GM21529 (cell line): ENCODE measurements at regions not wholly inside any gene's neighbourhood (a gene's known extent, or its start where the extent isn't known, plus 50 kb on each side); places are given as distances from the start of the nearest gene placed in this dataset.
A peak's percentile ranks its signal among the peaks of the same experiment; 100 is the strongest.
"Not testable (repeated sequence)": the region's sequence is repeated elsewhere in the genome, so short reads cannot be mapped to it uniquely, and the experiment has no call there.

Experiments
- ATAC-seq: cut with Tn5 transposase; IDR thresholded peaks from one replicate; pipeline ENCODE4 v1.9.1; 2021; ENCODE audit not compliant: unreplicated experiment

DNA sequence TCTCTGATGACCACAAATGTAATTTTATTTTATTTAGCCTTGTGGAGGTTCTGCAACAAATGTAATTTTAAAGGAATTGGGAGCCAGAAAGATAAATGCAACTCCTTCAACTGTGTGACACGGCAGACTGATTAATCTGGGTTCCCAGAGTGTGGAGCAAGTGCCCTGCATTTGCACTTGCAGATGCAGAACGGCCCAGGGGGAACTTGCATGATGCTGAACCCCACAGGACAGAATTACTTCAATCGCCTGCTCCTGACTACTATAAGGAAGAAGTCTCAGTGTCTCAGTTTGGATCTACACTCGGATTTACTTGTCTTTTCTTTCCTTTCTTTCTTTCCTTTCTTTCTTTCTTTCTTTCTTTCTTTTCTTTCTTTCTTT lies 107.2 kb upstream of the ACBD5 start:
- not testable (repeated sequence) for ATAC-seq

- ATAC-seq, result peak; percentile 64
These were observed 104.9 kb upstream of the ACBD5 start for GRCh38 chr10:27345455-27345920.

DNA sequence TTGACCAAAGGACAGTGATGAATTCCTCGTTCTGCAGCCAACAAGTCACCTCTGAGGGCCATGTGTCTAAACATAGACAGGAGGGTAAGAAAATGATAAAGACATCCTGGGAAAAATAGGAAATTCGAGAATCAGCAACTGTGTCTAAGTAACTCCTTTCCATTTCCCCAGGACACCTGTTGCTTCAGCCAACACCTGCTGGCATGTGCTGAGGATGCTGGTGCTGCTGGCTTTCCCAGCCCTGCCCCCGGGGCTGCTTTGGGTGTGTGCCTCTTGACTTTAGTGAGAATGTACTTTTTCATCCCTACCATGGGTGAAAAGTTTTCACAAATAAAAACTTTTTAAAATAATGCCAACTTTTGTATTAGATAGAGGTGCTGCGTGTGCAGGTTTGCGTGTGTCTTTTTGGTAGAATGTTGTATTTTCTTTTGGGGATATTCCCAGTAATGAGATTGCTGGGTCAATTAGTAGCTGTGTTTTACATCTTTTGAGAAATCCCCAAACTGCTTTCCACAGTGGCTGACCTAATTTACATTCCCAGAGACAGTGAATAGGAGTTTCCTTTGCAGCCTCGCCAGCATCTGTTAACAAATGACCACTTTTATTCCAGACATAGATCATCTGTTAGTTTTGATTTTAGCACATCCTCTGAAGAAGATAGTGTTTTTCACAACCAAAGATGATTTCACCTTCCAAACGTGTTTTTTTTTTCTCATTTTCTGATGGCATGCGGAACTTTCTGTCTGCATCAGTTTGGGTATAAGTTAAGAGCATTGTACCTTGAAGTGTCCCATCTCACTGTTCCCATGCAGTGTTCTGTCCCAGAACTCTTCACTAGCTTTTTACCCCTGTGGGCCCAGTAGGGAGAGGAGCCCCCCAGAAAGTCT lies 104.2 kb upstream of the ACBD5 start:
- peak; percentile 64 for ATAC-seq

DNA sequence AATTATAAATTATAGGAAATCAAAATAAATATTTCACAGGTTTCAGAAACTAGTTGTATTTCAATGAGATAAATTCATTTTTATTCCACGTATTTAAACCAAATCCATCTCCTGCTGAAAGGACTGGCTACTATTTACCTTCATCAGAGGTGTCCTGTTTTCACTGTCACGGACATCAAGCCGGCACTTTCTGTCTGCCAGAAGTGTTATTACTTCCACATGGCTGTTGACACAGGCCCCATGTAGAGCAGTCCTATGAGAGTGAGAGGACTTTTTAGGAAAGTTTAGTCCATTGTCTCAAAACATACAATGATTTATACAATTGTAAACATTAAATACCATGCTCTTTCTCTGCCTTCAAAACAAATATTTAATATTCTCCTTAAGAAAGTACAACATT lies 100.4 kb upstream of the ACBD5 start:
- no peak for ATAC-seq

GRCh38 chr10:27335246-27335645 lies 94.6 kb upstream of the ACBD5 start:
- not testable (repeated sequence) for ATAC-seq

- no peak for ATAC-seq
These were observed 89.5 kb upstream of the ACBD5 start for GRCh38 chr10:27330074-27330473.

GRCh38 chr10:27328946-27329345 lies 88.3 kb upstream of the ACBD5 start:
- no peak for ATAC-seq

- not testable (repeated sequence) for ATAC-seq
These were observed 86.2 kb upstream of the ACBD5 start for GRCh38 chr10:27326748-27327147.

DNA sequence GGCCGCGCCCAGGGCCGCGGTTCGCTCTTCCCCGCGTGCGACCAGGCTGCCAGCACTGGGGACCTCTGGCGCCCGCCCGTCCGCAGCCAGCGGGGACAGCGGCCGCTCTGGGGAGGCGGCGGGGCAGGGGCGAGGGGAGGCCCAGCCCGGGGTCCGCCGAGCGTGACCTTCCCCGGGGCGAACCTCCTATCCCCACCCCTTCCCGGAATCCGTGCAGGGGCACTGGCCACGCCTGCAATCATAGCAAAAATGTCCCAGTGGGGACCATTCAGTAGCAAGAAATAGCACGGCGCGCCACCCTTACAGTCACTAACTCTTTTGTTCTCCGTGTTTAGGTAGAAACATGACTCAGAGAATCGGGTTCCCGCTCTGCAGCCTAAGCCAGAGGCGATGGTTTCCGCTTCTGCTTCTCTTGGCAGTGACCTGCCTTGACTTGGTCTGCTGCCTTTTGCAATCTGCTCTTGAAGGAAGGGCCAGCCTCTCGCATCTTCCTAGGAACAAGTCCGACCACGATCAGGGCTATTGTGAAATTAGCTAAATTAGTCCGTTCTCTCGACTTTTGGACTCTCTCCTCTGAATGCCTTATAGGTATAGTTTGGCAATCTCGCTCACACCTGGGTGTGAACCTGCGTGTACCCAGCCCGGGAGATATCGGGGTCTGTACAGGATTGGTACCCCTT lies 79.3 kb upstream of the ACBD5 start:
- ATAC-seq, result peak; percentile 82

DNA sequence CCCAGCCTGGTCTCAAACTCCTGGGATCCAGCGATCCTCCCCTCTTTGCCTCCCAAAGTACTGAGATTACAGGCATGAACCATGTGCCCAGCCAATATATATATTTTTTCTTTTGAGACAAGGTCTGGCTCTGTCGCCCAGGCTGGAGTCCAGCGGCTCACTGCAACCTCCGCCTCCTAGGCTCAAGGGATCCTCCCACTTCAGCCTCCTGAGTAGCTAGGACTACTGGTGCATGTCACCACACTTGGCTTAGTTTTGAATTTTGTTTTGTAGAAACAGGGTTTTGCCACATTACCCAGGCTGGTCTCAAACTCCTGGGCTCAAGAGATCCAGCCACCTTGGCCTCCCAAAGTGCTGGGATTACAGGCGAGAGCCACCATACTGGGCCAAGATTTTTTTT lies 78.5 kb upstream of the ACBD5 start:
- not testable (repeated sequence) for ATAC-seq

DNA sequence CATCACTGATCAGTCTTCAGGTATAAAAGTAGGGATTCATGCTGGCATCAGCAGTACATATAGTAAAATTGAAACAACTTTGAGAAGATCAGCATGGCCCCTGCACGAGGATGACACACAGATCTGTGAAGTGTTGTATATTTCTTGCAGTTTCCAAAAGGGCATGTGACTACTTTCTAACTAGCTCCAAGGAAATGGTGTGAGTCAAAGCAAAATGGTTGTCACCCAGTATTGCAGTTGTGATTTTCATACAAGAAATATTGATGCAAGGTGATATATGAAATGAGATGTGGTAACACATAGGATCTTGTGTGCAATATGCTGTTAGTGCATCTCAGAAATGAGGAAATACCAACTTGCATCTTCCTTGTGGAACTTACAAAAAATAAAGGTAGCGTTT lies 74.5 kb upstream of the ACBD5 start:
- ATAC-seq, result not testable (repeated sequence)

- not testable (repeated sequence) for ATAC-seq
These were observed 73.0 kb upstream of the ACBD5 start for GRCh38 chr10:27313586-27313985.

DNA sequence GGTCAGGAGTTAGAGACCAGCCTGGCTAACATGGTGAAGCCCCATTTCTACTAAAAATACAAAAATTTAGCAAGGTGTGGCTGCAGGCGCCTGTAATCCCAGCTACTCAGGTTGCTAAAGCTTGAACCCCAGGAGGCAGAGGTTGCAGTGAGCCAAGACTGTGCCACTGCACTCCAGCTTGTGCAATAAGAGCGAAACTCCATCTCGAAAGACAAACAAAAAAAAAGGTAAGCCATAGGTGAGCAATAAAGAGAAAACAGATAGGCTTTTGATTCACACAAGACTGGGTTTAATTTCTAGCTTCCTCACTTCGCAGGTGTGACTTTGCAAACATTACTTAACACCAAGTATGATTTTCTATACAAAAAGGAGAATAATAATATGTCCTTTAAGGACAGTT lies 72.3 kb upstream of the ACBD5 start:
- ATAC-seq, result no peak

DNA sequence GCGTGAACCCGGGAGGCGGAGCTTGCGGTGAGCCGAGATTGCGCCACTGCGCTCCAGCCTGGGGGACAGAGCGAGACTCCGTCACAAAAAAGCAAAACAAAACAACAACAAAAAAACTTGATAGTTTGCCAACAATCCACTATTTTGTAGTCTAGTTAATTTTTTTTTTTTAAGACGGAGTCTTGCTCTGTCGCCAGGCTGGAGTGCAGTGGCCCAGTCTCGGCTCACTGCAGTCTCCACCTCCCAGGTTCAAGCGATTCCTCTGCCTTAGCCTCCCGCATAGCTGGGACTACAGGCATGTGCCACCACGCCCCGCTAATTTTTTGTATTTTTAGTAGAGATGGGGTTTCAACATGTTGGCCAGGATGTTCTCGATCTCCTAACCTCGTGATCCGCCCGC lies 71.2 kb upstream of the ACBD5 start:
- ATAC-seq, result not testable (repeated sequence)

DNA sequence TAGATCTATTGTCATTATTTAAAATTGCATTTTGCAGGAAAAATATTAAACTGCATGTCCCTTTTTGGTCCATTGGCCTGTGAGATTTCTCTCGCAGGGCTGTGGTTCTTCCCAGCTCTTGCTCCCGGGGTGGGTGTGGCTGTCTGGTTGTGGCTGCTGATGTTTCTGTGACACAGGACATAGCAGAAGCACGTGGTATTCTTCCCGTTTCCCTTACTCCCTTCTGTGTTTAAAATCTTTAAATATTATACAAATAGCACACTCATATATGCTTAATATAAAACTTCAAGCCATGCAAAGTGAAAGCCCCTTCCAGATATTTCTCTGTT lies 57.9 kb upstream of the ACBD5 start:
- not testable (repeated sequence) for ATAC-seq

DNA sequence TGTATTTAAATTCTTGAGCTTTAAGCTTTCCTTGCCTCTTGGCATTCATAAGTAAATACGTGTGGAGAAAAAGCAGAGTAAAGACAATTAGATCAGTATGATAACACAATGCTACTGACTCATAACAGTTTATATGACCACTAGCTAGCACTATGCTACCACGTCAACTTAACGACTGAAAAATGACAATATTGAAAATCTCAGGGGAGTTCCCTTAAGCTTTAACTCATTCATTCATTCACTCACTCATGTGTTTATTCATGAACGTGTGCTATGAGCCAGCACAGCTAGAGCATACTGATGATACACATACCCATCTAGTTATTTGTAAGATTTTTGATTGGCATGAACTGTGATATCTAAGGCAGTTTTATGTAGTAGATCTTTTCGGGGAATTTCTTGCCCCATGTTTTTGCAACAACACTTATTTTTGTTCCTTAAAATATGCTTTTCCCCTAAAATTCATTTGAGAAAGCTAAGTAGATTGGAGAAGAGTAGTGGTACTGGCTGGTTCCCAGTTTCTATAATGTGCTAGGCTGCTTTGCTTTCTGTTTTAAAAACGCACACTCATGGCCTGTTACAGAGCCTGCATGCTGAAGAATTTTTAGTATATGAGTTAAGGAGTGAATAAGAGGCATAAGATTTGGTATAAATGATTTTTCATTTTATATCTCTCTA lies 57.4 kb upstream of the ACBD5 start:
- ATAC-seq, result no peak

GRCh38 chr10:27296285-27296684 lies 55.7 kb upstream of the ACBD5 start:
- ATAC-seq, result not testable (repeated sequence)

DNA sequence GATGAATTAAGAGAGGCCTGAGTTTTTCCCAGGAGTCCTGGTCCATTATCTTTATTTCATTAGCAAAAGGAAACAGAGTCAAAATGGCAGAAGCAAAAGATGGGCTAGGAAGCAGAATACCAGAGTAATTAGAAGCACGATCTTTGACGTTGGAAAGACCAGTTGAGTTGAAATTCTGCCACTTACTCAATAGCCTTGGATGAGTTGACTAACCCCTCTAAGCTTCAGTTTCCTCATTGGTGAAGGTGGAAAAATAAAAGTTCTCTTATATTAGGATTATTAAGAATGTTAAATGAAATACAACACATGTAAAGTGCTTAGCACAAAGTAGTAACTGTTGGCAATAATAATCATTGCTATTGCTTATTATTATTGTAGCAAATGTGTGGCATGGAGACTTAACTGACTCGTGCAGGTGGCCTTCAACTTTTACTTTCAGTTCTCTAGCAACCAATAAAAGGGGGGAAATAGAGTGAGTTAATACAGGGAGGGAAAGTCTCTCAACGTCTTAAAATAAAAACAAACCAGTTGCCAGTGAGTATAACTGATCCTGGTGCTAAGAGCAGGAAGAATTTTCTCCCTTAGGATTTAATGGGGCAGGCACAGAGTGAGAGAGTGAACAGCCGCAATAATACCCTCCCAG lies 50.8 kb upstream of the ACBD5 start:
- peak; percentile 90 for ATAC-seq
